DOHH2 (cell line): ENCODE measurements at regions not wholly inside any gene's neighbourhood (a gene's known extent, or its start where the extent isn't known, plus 50 kb on each side); places are given as distances from the start of the nearest gene placed in this dataset.

ENCODE experiments used
- EZH2phosphoT487 ChIP-seq: fragments of 200-600 bp; sonication (generic); IDR thresholded peaks from 2 replicates; pipeline ENCODE4 v1.6.1; 2017; ENCODE audit warnings: borderline replicate concordance, mild to moderate bottlenecking, antibody characterized with exemption, low read length, moderate library complexity, mixed read lengths
- TF ChIP-seq, protein P1 (sequence below): fragments of 200-600 bp; sonication (generic); IDR thresholded peaks from one replicate; pipeline ENCODE4 v1.5.1; 2014; ENCODE audit warnings: antibody characterized with exemption, mild to moderate bottlenecking, low read depth, low read length; ENCODE audit not compliant: poor library complexity, severe bottlenecking

GRCh38 chr10:35716776-35717175 is 74.7 kb upstream of the FZD8 start:
- TF ChIP-seq, protein P1, sequence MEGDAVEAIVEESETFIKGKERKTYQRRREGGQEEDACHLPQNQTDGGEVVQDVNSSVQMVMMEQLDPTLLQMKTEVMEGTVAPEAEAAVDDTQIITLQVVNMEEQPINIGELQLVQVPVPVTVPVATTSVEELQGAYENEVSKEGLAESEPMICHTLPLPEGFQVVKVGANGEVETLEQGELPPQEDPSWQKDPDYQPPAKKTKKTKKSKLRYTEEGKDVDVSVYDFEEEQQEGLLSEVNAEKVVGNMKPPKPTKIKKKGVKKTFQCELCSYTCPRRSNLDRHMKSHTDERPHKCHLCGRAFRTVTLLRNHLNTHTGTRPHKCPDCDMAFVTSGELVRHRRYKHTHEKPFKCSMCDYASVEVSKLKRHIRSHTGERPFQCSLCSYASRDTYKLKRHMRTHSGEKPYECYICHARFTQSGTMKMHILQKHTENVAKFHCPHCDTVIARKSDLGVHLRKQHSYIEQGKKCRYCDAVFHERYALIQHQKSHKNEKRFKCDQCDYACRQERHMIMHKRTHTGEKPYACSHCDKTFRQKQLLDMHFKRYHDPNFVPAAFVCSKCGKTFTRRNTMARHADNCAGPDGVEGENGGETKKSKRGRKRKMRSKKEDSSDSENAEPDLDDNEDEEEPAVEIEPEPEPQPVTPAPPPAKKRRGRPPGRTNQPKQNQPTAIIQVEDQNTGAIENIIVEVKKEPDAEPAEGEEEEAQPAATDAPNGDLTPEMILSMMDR: no peak
- TF ChIP-seq EZH2phosphoT487: no peak
